Activated naive CD8-positive, alpha-beta T cell treated with anti-CD3 and anti-CD28 coated beads, Interleukin-2, amount 50 U/mL, for 24 hours (primary cell): ENCODE measurements at regions not wholly inside any gene's neighbourhood (a gene's known extent, or its start where the extent isn't known, plus 50 kb on each side); places are given as distances from the start of the nearest gene placed in this dataset.
"Not testable (repeated sequence)": the region's sequence is repeated elsewhere in the genome, so short reads cannot be mapped to it uniquely, and the experiment has no call there.

Experiments used
- ATAC-seq: fragments of 150-1000 bp; cut with Tn5 transposase; one replicate; pipeline ENCODE4 v1.10.0; 2021
- DNase-seq: peaks from one replicate; pipeline ENCODE4 v3.0.0; 2021
- H3K27ac Mint-ChIP-seq: one replicate; pipeline ENCODE4 v1.8.0; 2021; ENCODE audit warnings: mild to moderate bottlenecking, mixed read lengths
- H3K27me3 Mint-ChIP-seq: one replicate; pipeline ENCODE4 v1.8.0; 2021; ENCODE audit warnings: mixed read lengths
- H3K36me3 Mint-ChIP-seq: one replicate; pipeline ENCODE4 v1.8.0; 2021; ENCODE audit warnings: low read depth, mixed read lengths
- H3K4me1 Mint-ChIP-seq: one replicate; pipeline ENCODE4 v1.8.0; 2021; ENCODE audit warnings: mixed read lengths
- H3K4me3 Mint-ChIP-seq: one replicate; pipeline ENCODE4 v1.8.0; 2021; ENCODE audit warnings: mild to moderate bottlenecking, moderate library complexity, mixed read lengths
- H3K9me3 Mint-ChIP-seq: one replicate; pipeline ENCODE4 v1.8.0; 2021; ENCODE audit warnings: mixed read lengths

- H3K27me3 Mint-ChIP-seq = no peaks in the 10 kb centered on the region
- ATAC-seq (no peak), DNase-seq (no peak)
- H3K36me3 Mint-ChIP-seq = no peaks in the 10 kb centered on the region
- no peaks in the 10 kb centered on the region for H3K9me3 Mint-ChIP-seq
- H3K4me3 Mint-ChIP-seq = no peak overlapping the region
- H3K27ac Mint-ChIP-seq = no peak overlapping the region
- H3K4me1 Mint-ChIP-seq = no peaks in the 10 kb centered on the region
Measured at GRCh38 chr3:22358334-22358733, 607.3 kb upstream of the ZNF385D start.

DNA sequence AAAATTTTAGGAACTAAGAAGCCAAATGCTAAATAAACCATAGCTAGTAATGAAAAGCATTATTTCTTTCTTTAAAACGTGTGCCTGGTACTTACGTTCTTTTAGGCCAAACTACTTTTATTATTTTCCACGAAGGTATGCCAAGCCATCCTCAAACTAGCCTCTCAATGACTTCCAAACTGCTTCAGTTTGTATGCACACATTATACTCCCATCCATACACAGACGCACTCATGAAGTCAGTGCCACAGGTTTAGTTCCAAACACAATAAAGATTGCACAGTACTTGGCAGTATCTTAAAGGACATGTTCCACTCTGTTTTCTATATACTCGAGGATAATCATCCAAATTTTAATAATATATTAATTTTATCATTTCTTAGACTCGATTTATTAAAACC, 609.2 kb upstream of the ZNF385D start:
- no peaks in the 10 kb centered on the region for H3K27me3 Mint-ChIP-seq
- H3K4me3 Mint-ChIP-seq = no peak overlapping the region
- H3K9me3 Mint-ChIP-seq = no peaks in the 10 kb centered on the region
- DNase-seq (no peak), ATAC-seq (no peak)
- no peaks in the 10 kb centered on the region for H3K4me1 Mint-ChIP-seq
- no peak overlapping the region for H3K27ac Mint-ChIP-seq
- no peaks in the 10 kb centered on the region for H3K36me3 Mint-ChIP-seq

GRCh38 chr3:22360970-22361369, 610.0 kb upstream of the ZNF385D start:
- no peak overlapping the region for H3K27ac Mint-ChIP-seq
- no peaks in the 10 kb centered on the region for H3K9me3 Mint-ChIP-seq
- no peaks in the 10 kb centered on the region for H3K36me3 Mint-ChIP-seq
- ATAC-seq (no peak), DNase-seq (no peak)
- H3K4me1 Mint-ChIP-seq = no peaks in the 10 kb centered on the region
- H3K4me3 Mint-ChIP-seq = no peak overlapping the region
- H3K27me3 Mint-ChIP-seq = no peaks in the 10 kb centered on the region

- no peaks in the 10 kb centered on the region for H3K27me3 Mint-ChIP-seq
- ATAC-seq = no peak
- H3K36me3 Mint-ChIP-seq = no peaks in the 10 kb centered on the region
- no peak for DNase-seq
- no peaks in the 10 kb centered on the region for H3K4me1 Mint-ChIP-seq
- no peak overlapping the region for H3K4me3 Mint-ChIP-seq
- H3K27ac Mint-ChIP-seq = no peak overlapping the region
- H3K9me3 Mint-ChIP-seq = no peaks in the 10 kb centered on the region
Measured at GRCh38 chr3:22361521-22361920, 610.5 kb upstream of the ZNF385D start.

DNA sequence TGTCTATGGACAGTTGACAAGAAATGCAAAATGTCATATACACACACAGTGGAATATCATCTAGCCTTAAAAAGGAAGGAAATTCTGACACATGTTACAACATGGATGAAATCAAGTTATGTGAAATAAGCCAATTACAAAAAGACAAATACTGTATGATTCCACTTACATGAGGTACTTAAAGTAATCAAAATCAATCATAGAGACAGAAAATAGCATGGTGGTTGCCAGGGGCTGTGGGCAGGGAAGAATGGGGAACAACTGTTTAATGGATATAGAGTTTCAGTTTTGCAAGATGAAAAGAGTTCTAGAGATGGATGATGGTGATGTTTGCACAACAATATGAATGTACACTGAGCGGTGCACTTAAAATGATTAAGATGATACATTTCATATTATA, 613.8 kb upstream of the ZNF385D start:
- H3K27me3 Mint-ChIP-seq = no peaks in the 10 kb centered on the region
- DNase-seq (no peak), ATAC-seq (no peak)
- no peaks in the 10 kb centered on the region for H3K36me3 Mint-ChIP-seq
- H3K4me1 Mint-ChIP-seq = no peaks in the 10 kb centered on the region
- peaks cover 7% of the 10 kb centered on the region for H3K9me3 Mint-ChIP-seq
- H3K4me3 Mint-ChIP-seq = no peak overlapping the region
- no peak overlapping the region for H3K27ac Mint-ChIP-seq

DNA sequence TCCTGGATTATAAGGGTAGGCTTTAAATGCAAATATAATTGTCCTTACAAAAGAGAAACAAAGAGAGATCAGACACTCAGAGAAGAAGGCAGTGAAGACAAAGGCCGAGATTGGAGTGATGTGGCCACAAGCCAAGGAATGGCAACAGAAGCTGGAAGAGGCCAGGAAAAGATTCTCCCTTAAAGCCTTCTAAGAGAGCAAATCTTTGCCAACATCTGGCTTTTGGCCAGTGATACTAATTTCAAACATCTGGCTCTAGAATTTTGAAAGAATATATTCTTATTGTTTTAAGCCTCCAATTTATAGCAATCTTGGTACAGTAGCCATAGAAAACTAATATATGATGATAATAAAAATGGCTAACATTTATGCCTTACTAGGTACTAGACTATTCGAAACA, 615.8 kb upstream of the ZNF385D start:
- DNase-seq (no peak), ATAC-seq (no peak)
- Mint-ChIP-seq H3K4me1 (no peaks in the 10 kb centered on the region), H3K36me3 (no peaks in the 10 kb centered on the region), H3K27ac (no peak overlapping the region), H3K9me3 (peaks cover 10% of the 10 kb centered on the region), H3K27me3 (peaks cover 12% of the 10 kb centered on the region), H3K4me3 (no peak overlapping the region)

- Mint-ChIP-seq H3K27ac (no peak overlapping the region), H3K4me3 (no peak overlapping the region), H3K36me3 (peaks cover 3% of the 10 kb centered on the region), H3K9me3 (peaks cover 10% of the 10 kb centered on the region), H3K27me3 (peaks cover 25% of the 10 kb centered on the region), H3K4me1 (no peaks in the 10 kb centered on the region)
- no peak for ATAC-seq
- DNase-seq = no peak
Measured at GRCh38 chr3:22371036-22371435, 620.0 kb upstream of the ZNF385D start.

- peaks cover 25% of the 10 kb centered on the region for H3K27me3 Mint-ChIP-seq
- no peak for DNase-seq
- H3K9me3 Mint-ChIP-seq = peaks cover 10% of the 10 kb centered on the region
- no peak overlapping the region for H3K4me3 Mint-ChIP-seq
- H3K27ac Mint-ChIP-seq = no peak overlapping the region
- H3K36me3 Mint-ChIP-seq = peaks cover 3% of the 10 kb centered on the region
- H3K4me1 Mint-ChIP-seq = no peaks in the 10 kb centered on the region
- ATAC-seq = no peak
Measured at GRCh38 chr3:22371607-22372291, 620.7 kb upstream of the ZNF385D start.

- Mint-ChIP-seq H3K9me3 (peaks cover 10% of the 10 kb centered on the region), H3K4me3 (no peak overlapping the region), H3K4me1 (no peaks in the 10 kb centered on the region), H3K36me3 (peaks cover 3% of the 10 kb centered on the region), H3K27me3 (peaks cover 25% of the 10 kb centered on the region), H3K27ac (no peak overlapping the region)
- DNase-seq (peak; percentile 1), ATAC-seq (peak; percentile 59)
Measured at GRCh38 chr3:22372292-22373062, 621.5 kb upstream of the ZNF385D start.

DNA sequence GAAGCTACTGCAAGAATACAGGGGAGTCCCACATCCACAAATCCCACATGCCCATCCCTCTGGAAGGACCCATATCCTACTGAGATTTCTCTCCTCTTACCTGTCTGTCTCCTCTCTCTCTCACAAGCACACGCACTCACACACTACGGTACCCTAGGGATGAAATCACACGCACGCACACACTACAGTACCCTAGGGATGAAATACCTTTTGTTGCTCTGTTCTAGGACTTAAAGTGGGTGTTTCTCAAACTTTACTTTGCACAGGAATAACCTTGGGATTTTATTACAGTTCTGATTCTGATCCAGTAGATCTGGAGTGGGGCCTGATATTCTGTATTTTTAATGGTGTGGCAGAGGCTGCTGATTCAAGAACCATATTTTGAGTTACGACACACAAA, 622.2 kb upstream of the ZNF385D start:
- Mint-ChIP-seq H3K9me3 (peaks cover 10% of the 10 kb centered on the region), H3K27me3 (peaks cover 25% of the 10 kb centered on the region), H3K27ac (no peak overlapping the region), H3K4me1 (no peaks in the 10 kb centered on the region), H3K4me3 (no peak overlapping the region), H3K36me3 (peaks cover 3% of the 10 kb centered on the region)
- DNase-seq (no peak), ATAC-seq (no peak)

- no peak for DNase-seq
- H3K27me3 Mint-ChIP-seq = peaks cover 25% of the 10 kb centered on the region
- H3K27ac Mint-ChIP-seq = no peak overlapping the region
- no peaks in the 10 kb centered on the region for H3K4me1 Mint-ChIP-seq
- H3K4me3 Mint-ChIP-seq = no peak overlapping the region
- no peak for ATAC-seq
- peaks cover 7% of the 10 kb centered on the region for H3K9me3 Mint-ChIP-seq
- H3K36me3 Mint-ChIP-seq = peaks cover 3% of the 10 kb centered on the region
Measured at GRCh38 chr3:22373827-22374226, 622.8 kb upstream of the ZNF385D start.

GRCh38 chr3:22377421-22377820, 626.4 kb upstream of the ZNF385D start:
- Mint-ChIP-seq H3K4me1 (no peaks in the 10 kb centered on the region), H3K4me3 (no peak overlapping the region), H3K9me3 (no peaks in the 10 kb centered on the region), H3K36me3 (peaks cover 3% of the 10 kb centered on the region), H3K27ac (no peak overlapping the region), H3K27me3 (peaks cover 11% of the 10 kb centered on the region)
- no peak for DNase-seq
- ATAC-seq = no peak

- no peak for DNase-seq
- Mint-ChIP-seq H3K4me1 (no peaks in the 10 kb centered on the region), H3K27me3 (peaks cover 3% of the 10 kb centered on the region), H3K27ac (no peak overlapping the region), H3K4me3 (no peak overlapping the region), H3K9me3 (no peaks in the 10 kb centered on the region), H3K36me3 (no peaks in the 10 kb centered on the region)
- no peak for ATAC-seq
Measured at GRCh38 chr3:22378869-22379268, 627.9 kb upstream of the ZNF385D start.

GRCh38 chr3:22380253-22380652, 629.2 kb upstream of the ZNF385D start:
- DNase-seq (no peak), ATAC-seq (no peak)
- Mint-ChIP-seq H3K4me1 (no peaks in the 10 kb centered on the region), H3K27ac (no peak overlapping the region), H3K27me3 (no peaks in the 10 kb centered on the region), H3K36me3 (no peaks in the 10 kb centered on the region), H3K4me3 (no peak overlapping the region), H3K9me3 (peaks cover 3% of the 10 kb centered on the region)

DNA sequence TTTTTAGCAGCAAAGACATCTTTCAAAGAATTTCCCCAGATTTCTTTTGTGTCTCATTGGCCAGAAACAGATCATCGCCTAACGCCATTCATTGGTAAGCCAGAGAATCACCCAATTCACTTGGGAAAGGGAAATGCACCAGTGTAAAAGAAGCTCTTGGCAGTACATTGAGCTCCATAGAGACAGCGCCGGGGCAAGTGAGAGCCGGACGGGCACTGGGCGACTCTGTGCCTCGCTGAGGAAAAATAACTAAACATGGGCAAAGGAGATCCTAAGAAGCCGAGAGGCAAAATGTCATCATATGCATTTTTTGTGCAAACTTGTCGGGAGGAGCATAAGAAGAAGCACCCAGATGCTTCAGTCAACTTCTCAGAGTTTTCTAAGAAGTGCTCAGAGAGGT, 630.6 kb upstream of the ZNF385D start:
- not testable (repeated sequence) for H3K9me3 Mint-ChIP-seq, H3K36me3 Mint-ChIP-seq, H3K27ac Mint-ChIP-seq, H3K27me3 Mint-ChIP-seq, ATAC-seq, H3K4me1 Mint-ChIP-seq
- peak overlapping the region; percentile 58 for H3K4me3 Mint-ChIP-seq
- peak; percentile 15 for DNase-seq
